Hepatocyte (in vitro differentiated cells): ENCODE measurements at regions not wholly inside any gene's neighbourhood (a gene's known extent, or its start where the extent isn't known, plus 50 kb on each side); places are given as distances from the start of the nearest gene placed in this dataset.

Source experiments
- CTCF ChIP-seq: fragments of 200-600 bp; sonication (generic); IDR thresholded peaks from 2 replicates; pipeline ENCODE4 v1.5.1; 2016; ENCODE audit warnings: antibody characterized with exemption, mild to moderate bottlenecking; ENCODE audit not compliant: poor library complexity
- EZH2 ChIP-seq: fragments of 200-600 bp; sonication (generic); IDR thresholded peaks from 2 replicates; pipeline ENCODE4 v1.6.1; 2016; ENCODE audit warnings: antibody characterized with exemption, mild to moderate bottlenecking, borderline replicate concordance
- EZH2phosphoT487 ChIP-seq: fragments of 200-600 bp; sonication (generic); IDR thresholded peaks from one replicate; pipeline ENCODE4 v1.6.1; 2018; ENCODE audit warnings: antibody characterized with exemption, mild to moderate bottlenecking, low read depth, moderate library complexity; ENCODE audit not compliant: unreplicated experiment, severe bottlenecking

GRCh38 chr4:175405961-175406360 lies 406.1 kb downstream of the GPM6A start:
- TF ChIP-seq CTCF (no peak), EZH2 (no peak), EZH2phosphoT487 (no peak)
